Testis (tissue), 2 donors: ENCODE measurements at regions not wholly inside any gene's neighbourhood (a gene's known extent, or its start where the extent isn't known, plus 50 kb on each side); places are given as distances from the start of the nearest gene placed in this dataset.

Experiments
- POLR2A ChIP-seq: fragments of 450-650 bp; IDR thresholded peaks from one replicate; pipeline ENCODE4 v1.6.1; 2017; ENCODE audit warnings: antibody characterized with exemption, mild to moderate bottlenecking, moderate library complexity
- TF ChIP-seq, protein P1 (sequence below), 3 experiments: fragments of 450-650 bp in 2 of 3; fragments of 200-600 bp in 1 of 3; sonication (generic) in 1 of 3; IDR thresholded peaks; one replicate each; pipeline ENCODE4 v1.5.1; 2016 to 2019; ENCODE audit warnings: antibody characterized with exemption in 3 of 3, mild to moderate bottlenecking in 2 of 3, moderate library complexity in 1 of 3

DNA sequence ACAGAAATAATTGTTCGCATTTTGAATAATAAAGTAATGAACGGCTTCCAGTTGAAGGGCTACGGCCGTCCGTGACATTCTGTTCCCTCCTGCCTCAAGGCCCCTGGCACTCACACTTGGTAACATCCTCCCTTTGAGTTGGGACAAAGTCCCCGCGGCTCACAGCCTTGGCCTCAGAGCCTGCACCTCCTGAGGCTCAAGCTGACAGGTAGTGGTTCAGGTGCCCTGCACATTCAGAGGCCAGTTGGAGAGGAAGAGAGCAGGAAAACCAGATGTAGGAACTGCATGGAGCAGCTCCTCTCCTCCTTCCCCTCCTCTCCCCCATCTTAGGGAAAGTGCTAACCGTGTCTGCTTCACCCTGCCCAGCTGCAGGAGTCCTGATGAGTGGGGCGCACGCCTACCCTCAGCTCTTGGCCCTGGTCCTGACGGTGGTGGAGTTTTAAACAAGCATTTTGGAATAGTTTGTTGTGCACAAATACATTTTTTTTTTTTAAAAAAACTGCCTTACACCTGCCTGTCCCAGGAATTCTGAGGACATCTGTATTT is 393.1 kb downstream of the SMOC2 start:
- TF ChIP-seq, protein P1, sequence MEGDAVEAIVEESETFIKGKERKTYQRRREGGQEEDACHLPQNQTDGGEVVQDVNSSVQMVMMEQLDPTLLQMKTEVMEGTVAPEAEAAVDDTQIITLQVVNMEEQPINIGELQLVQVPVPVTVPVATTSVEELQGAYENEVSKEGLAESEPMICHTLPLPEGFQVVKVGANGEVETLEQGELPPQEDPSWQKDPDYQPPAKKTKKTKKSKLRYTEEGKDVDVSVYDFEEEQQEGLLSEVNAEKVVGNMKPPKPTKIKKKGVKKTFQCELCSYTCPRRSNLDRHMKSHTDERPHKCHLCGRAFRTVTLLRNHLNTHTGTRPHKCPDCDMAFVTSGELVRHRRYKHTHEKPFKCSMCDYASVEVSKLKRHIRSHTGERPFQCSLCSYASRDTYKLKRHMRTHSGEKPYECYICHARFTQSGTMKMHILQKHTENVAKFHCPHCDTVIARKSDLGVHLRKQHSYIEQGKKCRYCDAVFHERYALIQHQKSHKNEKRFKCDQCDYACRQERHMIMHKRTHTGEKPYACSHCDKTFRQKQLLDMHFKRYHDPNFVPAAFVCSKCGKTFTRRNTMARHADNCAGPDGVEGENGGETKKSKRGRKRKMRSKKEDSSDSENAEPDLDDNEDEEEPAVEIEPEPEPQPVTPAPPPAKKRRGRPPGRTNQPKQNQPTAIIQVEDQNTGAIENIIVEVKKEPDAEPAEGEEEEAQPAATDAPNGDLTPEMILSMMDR (IDR thresholded peaks at IDR 0.05): no peak
- TF ChIP-seq POLR2A: no peak
